Kidney (tissue), 13 donors: ENCODE measurements at regions not wholly inside any gene's neighbourhood (a gene's known extent, or its start where the extent isn't known, plus 50 kb on each side); places are given as distances from the start of the nearest gene placed in this dataset.

Experiments
- DNase-seq, 5 donors: peaks; one replicate each; pipeline ENCODE4 v3.0.0-alpha.2; 2013 to 2020
- FAIRE-seq: peaks from 2 replicates; lab custom pipeline; 2012; peaks lifted over from hg19 to GRCh38; lab: Jason Lieb, UNC
- H3K27ac ChIP-seq, 2 donors: one replicate each; pipeline ENCODE4 v1.7.0; 2013; ENCODE audit warnings: low read depth in 2 of 2, low read length in 2 of 2, inconsistent platforms in 1 of 2
- H3K27me3 ChIP-seq: one replicate; pipeline ENCODE4 v1.7.1; 2013; ENCODE audit warnings: low read length, inconsistent platforms; ENCODE audit not compliant: control insufficient read depth, insufficient read depth
- H3K36me3 ChIP-seq, 3 donors: one replicate each; pipeline versions ENCODE4 v1.7.0 to v1.7.1; 2013; ENCODE audit warnings: low read length in 3 of 3, control low read depth in 1 of 3, inconsistent platforms in 1 of 3; ENCODE audit not compliant: insufficient read depth in 3 of 3, control insufficient read depth in 2 of 3
- H3K4me1 ChIP-seq, 3 donors: one replicate each; pipeline versions ENCODE4 v1.7.0 to v1.7.1; 2013; ENCODE audit warnings: low read length in 3 of 3, inconsistent platforms in 1 of 3, low read depth in 1 of 3; ENCODE audit not compliant: control insufficient read depth in 2 of 3, insufficient read depth in 2 of 3
- H3K4me3 ChIP-seq, 3 donors: one replicate each; pipeline versions ENCODE4 v1.7.0 to v1.8.1; 2013; ENCODE audit warnings: low read length in 3 of 3, control low read depth in 1 of 3, inconsistent platforms in 1 of 3
- H3K9ac ChIP-seq, 3 donors: one replicate each; pipeline versions ENCODE4 v1.7.0 to v1.7.1; 2013; ENCODE audit warnings: low read length in 3 of 3, control low read depth in 1 of 3, inconsistent platforms in 1 of 3
- H3K9me3 ChIP-seq, 3 donors: one replicate each; pipeline versions ENCODE4 v1.7.0 to v1.7.1; 2013; ENCODE audit warnings: low read length in 3 of 3, control low read depth in 1 of 3, inconsistent platforms in 1 of 3; ENCODE audit not compliant: control insufficient read depth in 2 of 3, insufficient read depth in 1 of 3
- intact Hi-C: fragments of 100-400 bp; cut with DNase I; formaldehyde crosslinking; loops from one replicate; pipeline ENCODE4 v1.11.1; 2022
- TF ChIP-seq, protein P1 (sequence below): IDR thresholded peaks from 3 replicates; pipeline ENCODE4 v1.5.1; 2012; ENCODE audit warnings: mild to moderate bottlenecking, moderate library complexity, borderline replicate concordance; ENCODE audit not compliant: insufficient read depth; ENCODE audit errors: extremely low read depth
- donor health status: control.
- donor health status: control.
- donor health status: control.
- donor health status: control.
- donor health status: control.
- donor health status: DM: yes; HTN: yes; CAD: no.
- donor health status: Normal renal cell carcinoma (clear cell type).

GRCh38 chr11:110777775-110778174 lies 65.5 kb upstream of the ARHGAP20 start:
- TF ChIP-seq, protein P1, sequence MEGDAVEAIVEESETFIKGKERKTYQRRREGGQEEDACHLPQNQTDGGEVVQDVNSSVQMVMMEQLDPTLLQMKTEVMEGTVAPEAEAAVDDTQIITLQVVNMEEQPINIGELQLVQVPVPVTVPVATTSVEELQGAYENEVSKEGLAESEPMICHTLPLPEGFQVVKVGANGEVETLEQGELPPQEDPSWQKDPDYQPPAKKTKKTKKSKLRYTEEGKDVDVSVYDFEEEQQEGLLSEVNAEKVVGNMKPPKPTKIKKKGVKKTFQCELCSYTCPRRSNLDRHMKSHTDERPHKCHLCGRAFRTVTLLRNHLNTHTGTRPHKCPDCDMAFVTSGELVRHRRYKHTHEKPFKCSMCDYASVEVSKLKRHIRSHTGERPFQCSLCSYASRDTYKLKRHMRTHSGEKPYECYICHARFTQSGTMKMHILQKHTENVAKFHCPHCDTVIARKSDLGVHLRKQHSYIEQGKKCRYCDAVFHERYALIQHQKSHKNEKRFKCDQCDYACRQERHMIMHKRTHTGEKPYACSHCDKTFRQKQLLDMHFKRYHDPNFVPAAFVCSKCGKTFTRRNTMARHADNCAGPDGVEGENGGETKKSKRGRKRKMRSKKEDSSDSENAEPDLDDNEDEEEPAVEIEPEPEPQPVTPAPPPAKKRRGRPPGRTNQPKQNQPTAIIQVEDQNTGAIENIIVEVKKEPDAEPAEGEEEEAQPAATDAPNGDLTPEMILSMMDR, result no peak
- no peak overlapping the region for H3K27ac ChIP-seq
- H3K36me3 ChIP-seq, result no peaks in the 10 kb centered on the region
- H3K9ac ChIP-seq, result no peak overlapping the region
- no peaks in the 10 kb centered on the region for H3K27me3 ChIP-seq
- H3K9me3 ChIP-seq, result peaks cover 0 to 5% (median 0%) of the 10 kb centered on the region in 3 donors
- intact Hi-C loops, result no loop called here
- FAIRE-seq (no peak), DNase-seq (no peak)
- H3K4me1 ChIP-seq, result no peaks in the 10 kb centered on the region
- no peak overlapping the region for H3K4me3 ChIP-seq

GRCh38 chr11:110776081-110776480 lies 63.8 kb upstream of the ARHGAP20 start:
- DNase-seq (no peak), FAIRE-seq (no peak)
- Histone ChIP-seq H3K36me3 (no peaks in the 10 kb centered on the region), H3K27me3 (no peaks in the 10 kb centered on the region), H3K27ac (no peak overlapping the region), H3K4me1 (no peaks in the 10 kb centered on the region), H3K4me3 (no peak overlapping the region), H3K9me3 (peaks cover 0 to 5% (median 0%) of the 10 kb centered on the region in 3 donors), H3K9ac (no peak overlapping the region)
- TF ChIP-seq, protein P1, result no peak
- intact Hi-C loops, result no loop called here

GRCh38 chr11:110774138-110775014 lies 62.1 kb upstream of the ARHGAP20 start:
- DNase-seq (no peak), FAIRE-seq (no peak)
- no peaks in the 10 kb centered on the region for H3K36me3 ChIP-seq
- intact Hi-C loops, result no loop called here
- H3K4me1 ChIP-seq, result no peaks in the 10 kb centered on the region
- no peak overlapping the region for H3K27ac ChIP-seq
- no peaks in the 10 kb centered on the region for H3K27me3 ChIP-seq
- peaks cover 0 to 5% (median 0%) of the 10 kb centered on the region in 3 donors for H3K9me3 ChIP-seq
- H3K4me3 ChIP-seq, result no peak overlapping the region
- no peak overlapping the region for H3K9ac ChIP-seq
- TF ChIP-seq, protein P1, result no peak
